Activated naive CD4-positive, alpha-beta T cell treated with anti-CD3 and anti-CD28 coated beads for 36 hours (primary cell): ENCODE measurements at regions not wholly inside any gene's neighbourhood (a gene's known extent, or its start where the extent isn't known, plus 50 kb on each side); places are given as distances from the start of the nearest gene placed in this dataset.
"Not testable (repeated sequence)": the region's sequence is repeated elsewhere in the genome, so short reads cannot be mapped to it uniquely, and the experiment has no call there.

Source experiments
- CTCF ChIA-PET: fragments of 350-600 bp; sonication (Branson Sonifier 250); formaldehyde crosslinking; loops from one replicate; lab custom pipeline; 2021; ENCODE audit warnings: antibody characterized with exemption; lab: Charles Lee
- DNase-seq: peaks from one replicate; pipeline ENCODE4 v3.0.0-alpha.2; 2020
- H3K27ac Mint-ChIP-seq: one replicate; pipeline ENCODE4 v1.8.0; 2021; ENCODE audit warnings: mild to moderate bottlenecking, mixed read lengths
- H3K27me3 Mint-ChIP-seq: one replicate; pipeline ENCODE4 v1.8.0; 2021; ENCODE audit warnings: low read depth, mixed read lengths
- H3K36me3 Mint-ChIP-seq: one replicate; pipeline ENCODE4 v1.8.0; 2021; ENCODE audit warnings: low read depth, mixed read lengths
- H3K4me1 Mint-ChIP-seq: one replicate; pipeline ENCODE4 v1.8.0; 2021; ENCODE audit warnings: low read depth, mixed read lengths
- H3K4me3 Mint-ChIP-seq: one replicate; pipeline ENCODE4 v1.8.0; 2021; ENCODE audit warnings: mild to moderate bottlenecking, moderate library complexity, mixed read lengths
- H3K9me3 Mint-ChIP-seq: one replicate; pipeline ENCODE4 v1.8.0; 2021; ENCODE audit warnings: mixed read lengths
- intact Hi-C: fragments of 100-400 bp; cut with micrococcal nuclease; formaldehyde crosslinking; loops from one replicate; pipeline ENCODE4 v1.15.1; 2023

DNA sequence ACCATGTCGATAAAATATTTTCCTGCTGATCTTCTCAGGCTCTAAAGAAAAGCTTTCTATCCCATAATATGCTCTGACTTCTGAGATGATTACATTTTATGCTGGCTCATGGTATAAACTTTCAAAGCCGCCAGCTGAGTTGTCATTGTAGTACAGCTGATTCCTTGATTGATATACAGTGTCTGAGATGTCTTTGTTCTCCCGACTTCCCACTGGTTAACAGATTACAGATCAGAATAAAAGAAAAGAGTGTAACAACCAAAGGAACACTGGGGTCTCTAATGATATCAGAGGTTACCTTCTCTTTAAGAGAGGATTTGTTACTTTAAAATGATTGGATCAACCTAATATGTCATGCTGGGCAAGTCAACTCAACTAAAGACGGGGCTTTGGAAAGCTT lies 485.4 kb upstream of the LRRC7 start:
- no peak overlapping the region for H3K4me3 Mint-ChIP-seq
- no peaks in the 10 kb centered on the region for H3K27me3 Mint-ChIP-seq
- H3K4me1 Mint-ChIP-seq = no peaks in the 10 kb centered on the region
- H3K27ac Mint-ChIP-seq = no peak overlapping the region
- CTCF ChIA-PET = no interaction called here
- intact Hi-C loops = no loop called here
- DNase-seq = no peak
- peaks cover 2% of the 10 kb centered on the region for H3K9me3 Mint-ChIP-seq
- H3K36me3 Mint-ChIP-seq = no peaks in the 10 kb centered on the region

DNA sequence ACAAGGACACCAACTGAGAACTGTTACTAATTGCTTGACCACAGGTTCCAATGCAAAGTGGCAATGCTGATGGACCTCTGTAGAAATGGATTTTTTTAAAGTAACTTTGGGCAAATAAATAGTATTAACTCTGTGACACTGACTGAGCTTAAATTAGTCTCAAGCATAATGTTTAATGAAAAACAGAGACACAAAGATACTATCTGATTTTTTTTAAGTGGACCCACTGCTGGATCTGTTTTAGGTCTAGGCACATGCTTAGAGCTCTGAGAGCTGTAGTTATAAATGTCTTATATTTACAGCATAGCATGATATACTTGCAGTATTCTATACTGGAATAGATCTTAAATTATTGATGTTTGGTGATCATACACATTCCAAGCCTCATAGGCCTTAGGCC lies 481.6 kb upstream of the LRRC7 start:
- Mint-ChIP-seq H3K27me3 (no peaks in the 10 kb centered on the region), H3K9me3 (peaks cover 10% of the 10 kb centered on the region), H3K36me3 (no peaks in the 10 kb centered on the region)

DNA sequence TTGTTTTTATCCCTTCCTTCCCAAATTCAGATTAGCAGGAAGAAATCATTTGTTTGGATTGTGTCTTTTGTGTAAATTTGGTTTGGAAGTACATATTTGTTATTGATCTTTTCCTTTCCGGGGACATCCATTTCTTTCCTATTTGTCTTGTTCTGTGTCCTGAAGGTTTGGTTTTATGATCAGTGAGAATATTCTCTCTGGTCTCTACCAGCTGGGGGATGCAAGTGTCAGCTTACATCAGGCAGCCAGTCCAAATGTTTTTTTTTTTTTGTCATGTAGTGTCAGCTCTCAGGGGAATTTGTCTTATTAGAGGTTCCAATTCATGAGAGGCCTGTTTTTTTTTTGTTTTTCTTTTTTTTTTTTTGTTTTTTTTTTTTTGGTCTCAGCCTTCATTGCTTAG lies 479.2 kb upstream of the LRRC7 start:
- peaks cover 10% of the 10 kb centered on the region for H3K9me3 Mint-ChIP-seq
- no peak overlapping the region for H3K27ac Mint-ChIP-seq
- no peaks in the 10 kb centered on the region for H3K4me1 Mint-ChIP-seq
- CTCF ChIA-PET = no interaction called here
- no peak for DNase-seq
- no peaks in the 10 kb centered on the region for H3K27me3 Mint-ChIP-seq
- intact Hi-C loops = no loop called here
- H3K4me3 Mint-ChIP-seq = no peak overlapping the region
- peaks cover 1% of the 10 kb centered on the region for H3K36me3 Mint-ChIP-seq

More for the DNA sequence above, 481.6 kb upstream of the LRRC7 start:
- CTCF ChIA-PET = no interaction called here
- Mint-ChIP-seq H3K27ac (no peak overlapping the region), H3K4me1 (no peaks in the 10 kb centered on the region), H3K4me3 (no peak overlapping the region)
- intact Hi-C loops = no loop called here
- no peak for DNase-seq

GRCh38 chr1:69090170-69090569 lies 477.6 kb upstream of the LRRC7 start:
- Mint-ChIP-seq H3K36me3 (peaks cover 1% of the 10 kb centered on the region), H3K4me1 (no peaks in the 10 kb centered on the region), H3K27ac (no peak overlapping the region), H3K27me3 (no peaks in the 10 kb centered on the region), H3K9me3 (peaks cover 10% of the 10 kb centered on the region), H3K4me3 (no peak overlapping the region)
- intact Hi-C loops = no loop called here
- DNase-seq = no peak
- CTCF ChIA-PET = no interaction called here

- H3K27ac Mint-ChIP-seq = no peak overlapping the region
- no peak for DNase-seq
- no peak overlapping the region for H3K4me3 Mint-ChIP-seq
- no peaks in the 10 kb centered on the region for H3K4me1 Mint-ChIP-seq
- peaks cover 1% of the 10 kb centered on the region for H3K36me3 Mint-ChIP-seq
- intact Hi-C loops = no loop called here
- CTCF ChIA-PET = no interaction called here
- peaks cover 10% of the 10 kb centered on the region for H3K9me3 Mint-ChIP-seq
- no peaks in the 10 kb centered on the region for H3K27me3 Mint-ChIP-seq
Measured at GRCh38 chr1:69090752-69091151, 477.0 kb upstream of the LRRC7 start.

DNA sequence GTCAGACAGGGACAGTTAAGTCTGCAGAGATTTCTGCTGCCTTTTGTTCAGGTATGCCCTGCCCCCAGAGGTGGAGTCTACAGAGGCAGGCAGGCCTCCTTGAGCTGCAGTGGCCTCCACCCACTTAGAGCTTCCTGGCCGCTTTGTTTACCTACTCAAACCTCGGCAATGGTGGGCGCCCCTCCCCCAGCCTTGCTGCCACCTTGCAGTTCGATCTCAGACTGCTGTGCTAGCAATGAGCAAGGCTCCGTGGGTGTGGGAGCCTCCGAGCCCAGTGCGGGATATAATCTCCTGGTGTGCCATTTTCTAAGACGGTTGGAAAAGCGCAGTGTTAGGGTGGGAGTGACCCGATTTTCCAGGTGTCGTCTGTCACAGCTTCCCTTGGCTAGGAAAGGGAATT lies 465.7 kb upstream of the LRRC7 start:
- H3K27ac Mint-ChIP-seq, H3K4me3 Mint-ChIP-seq, DNase-seq, H3K27me3 Mint-ChIP-seq, intact Hi-C loops, H3K36me3 Mint-ChIP-seq, CTCF ChIA-PET, H3K4me1 Mint-ChIP-seq: not testable (repeated sequence)
- H3K9me3 Mint-ChIP-seq = peaks cover 15% of the 10 kb centered on the region

GRCh38 chr1:69103213-69103612 lies 464.5 kb upstream of the LRRC7 start:
- DNase-seq = no peak
- peaks cover 15% of the 10 kb centered on the region for H3K9me3 Mint-ChIP-seq
- CTCF ChIA-PET = no interaction called here
- no peak overlapping the region for H3K4me3 Mint-ChIP-seq
- no peak overlapping the region for H3K27ac Mint-ChIP-seq
- no peaks in the 10 kb centered on the region for H3K36me3 Mint-ChIP-seq
- no peaks in the 10 kb centered on the region for H3K27me3 Mint-ChIP-seq
- no peaks in the 10 kb centered on the region for H3K4me1 Mint-ChIP-seq
- intact Hi-C loops = no loop called here

DNA sequence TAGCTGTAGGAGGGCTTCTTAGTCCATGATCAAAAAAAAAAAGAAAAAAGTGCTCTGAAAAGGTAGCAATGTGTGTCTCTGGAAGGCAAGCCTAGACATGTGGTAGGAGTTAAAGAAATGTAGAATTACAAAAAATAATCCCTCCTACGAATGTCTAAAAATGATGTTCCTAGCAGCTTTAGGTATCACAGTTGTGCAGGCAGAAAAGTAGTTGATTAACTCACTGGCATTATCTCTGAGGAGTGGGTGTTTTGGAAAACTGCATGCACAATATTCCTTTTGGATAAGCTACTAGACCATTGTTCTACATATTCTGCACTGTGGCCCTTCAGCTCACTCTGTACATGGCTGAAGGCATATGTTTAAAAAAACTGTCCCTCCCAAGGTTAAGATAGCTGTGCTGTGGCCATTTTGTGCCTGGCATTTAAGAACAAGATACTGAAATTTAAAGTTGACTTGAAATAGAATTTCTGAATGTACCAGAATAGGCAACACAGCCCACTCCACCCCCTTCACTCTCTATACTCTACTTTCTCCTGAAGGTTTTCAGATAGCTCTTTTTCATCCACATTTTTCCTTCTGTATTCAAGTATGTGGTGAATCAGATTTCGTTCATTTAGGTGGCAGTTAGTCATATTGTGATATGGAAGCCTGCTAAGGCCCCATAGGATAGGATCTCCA lies 463.9 kb upstream of the LRRC7 start:
- no peak for DNase-seq
- Mint-ChIP-seq H3K27ac (no peak overlapping the region), H3K27me3 (no peaks in the 10 kb centered on the region), H3K4me1 (no peaks in the 10 kb centered on the region), H3K4me3 (no peak overlapping the region), H3K36me3 (no peaks in the 10 kb centered on the region), H3K9me3 (peaks cover 13% of the 10 kb centered on the region)
- CTCF ChIA-PET = interaction anchor here (0.7 kb wide), 1 partner anchor 767 kb away, joined by 3 read pairs; no protein-coding TSS in a partner anchor
- intact Hi-C loops = no loop called here

GRCh38 chr1:69104894-69105293 lies 462.8 kb upstream of the LRRC7 start:
- no peak overlapping the region for H3K4me3 Mint-ChIP-seq
- CTCF ChIA-PET = no interaction called here
- intact Hi-C loops = no loop called here
- H3K27me3 Mint-ChIP-seq = no peaks in the 10 kb centered on the region
- no peak for DNase-seq
- H3K36me3 Mint-ChIP-seq = no peaks in the 10 kb centered on the region
- no peaks in the 10 kb centered on the region for H3K4me1 Mint-ChIP-seq
- H3K27ac Mint-ChIP-seq = no peak overlapping the region
- H3K9me3 Mint-ChIP-seq = peaks cover 14% of the 10 kb centered on the region

- intact Hi-C loops = no loop called here
- H3K27me3 Mint-ChIP-seq = no peaks in the 10 kb centered on the region
- H3K9me3 Mint-ChIP-seq = peaks cover 4% of the 10 kb centered on the region
- H3K4me1 Mint-ChIP-seq = no peaks in the 10 kb centered on the region
- no peak overlapping the region for H3K27ac Mint-ChIP-seq
- no peak for DNase-seq
- no peak overlapping the region for H3K4me3 Mint-ChIP-seq
- H3K36me3 Mint-ChIP-seq = no peaks in the 10 kb centered on the region
- CTCF ChIA-PET = no interaction called here
Measured at GRCh38 chr1:69109277-69109676, 458.4 kb upstream of the LRRC7 start.

- no peaks in the 10 kb centered on the region for H3K36me3 Mint-ChIP-seq
- intact Hi-C loops = no loop called here
- no peak overlapping the region for H3K27ac Mint-ChIP-seq
- CTCF ChIA-PET = no interaction called here
- peaks cover 5% of the 10 kb centered on the region for H3K9me3 Mint-ChIP-seq
- no peaks in the 10 kb centered on the region for H3K4me1 Mint-ChIP-seq
- no peaks in the 10 kb centered on the region for H3K27me3 Mint-ChIP-seq
- H3K4me3 Mint-ChIP-seq = no peak overlapping the region
- no peak for DNase-seq
Measured at GRCh38 chr1:69110851-69111250, 456.9 kb upstream of the LRRC7 start.

DNA sequence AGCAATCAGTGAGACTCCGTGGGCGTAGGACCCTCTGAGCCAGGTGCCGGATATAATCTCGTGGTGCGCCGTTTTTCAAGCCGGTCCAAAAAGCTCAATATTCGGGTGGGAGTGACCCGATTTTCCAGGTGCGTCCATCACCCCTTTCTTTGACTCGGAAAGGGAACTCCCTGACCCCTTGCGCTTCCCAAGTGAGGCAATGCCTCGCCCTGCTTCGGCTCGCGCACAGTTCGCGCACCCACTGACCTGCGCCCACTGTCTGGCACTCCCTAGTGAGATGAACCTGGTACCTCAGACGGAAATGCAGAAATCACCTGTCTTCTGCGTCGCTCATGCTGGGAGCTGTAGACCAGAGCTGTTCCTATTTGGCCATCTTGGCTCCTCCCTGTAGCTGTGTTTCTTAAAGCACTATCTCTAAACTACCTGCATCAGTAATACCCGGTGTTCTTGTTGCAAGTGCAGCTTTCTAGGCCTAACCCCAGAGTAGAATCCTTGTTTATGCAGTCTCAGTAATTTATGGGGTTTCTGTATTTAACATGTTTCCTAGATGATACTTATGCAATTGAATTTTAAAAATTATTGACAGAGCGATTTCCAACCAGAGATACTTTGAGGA lies 447.5 kb upstream of the LRRC7 start:
- H3K4me1 Mint-ChIP-seq, DNase-seq, intact Hi-C loops, H3K9me3 Mint-ChIP-seq, H3K4me3 Mint-ChIP-seq, H3K27me3 Mint-ChIP-seq, CTCF ChIA-PET, H3K27ac Mint-ChIP-seq, H3K36me3 Mint-ChIP-seq: not testable (repeated sequence)

- intact Hi-C loops = no loop called here
- H3K4me3 Mint-ChIP-seq = no peak overlapping the region
- H3K27me3 Mint-ChIP-seq = no peaks in the 10 kb centered on the region
- CTCF ChIA-PET = no interaction called here
- H3K27ac Mint-ChIP-seq = no peak overlapping the region
- no peaks in the 10 kb centered on the region for H3K36me3 Mint-ChIP-seq
- H3K9me3 Mint-ChIP-seq = peaks cover 5% of the 10 kb centered on the region
- no peak for DNase-seq
- H3K4me1 Mint-ChIP-seq = no peaks in the 10 kb centered on the region
Measured at GRCh38 chr1:69120817-69121216, 446.9 kb upstream of the LRRC7 start.
